Pancreas (tissue), 10 donors: ENCODE measurements at regions not wholly inside any gene's neighbourhood (a gene's known extent, or its start where the extent isn't known, plus 50 kb on each side); places are given as distances from the start of the nearest gene placed in this dataset.
"Not testable (repeated sequence)": the region's sequence is repeated elsewhere in the genome, so short reads cannot be mapped to it uniquely, and the experiment has no call there.

Experiments used
- ATAC-seq, 4 donors: fragments of 200-7000 bp; cut with Tn5 transposase; one replicate each; pipeline versions ENCODE4 v1.8.0 to v1.9.1; 2020; ENCODE audit warnings: mild to moderate bottlenecking in 4 of 4, moderate library complexity in 4 of 4
- DNase-seq, 6 donors: peaks; one replicate each; pipeline ENCODE4 v3.0.0-alpha.2; 2020
- FAIRE-seq: peaks from 2 replicates; lab custom pipeline; 2012; peaks lifted over from hg19 to GRCh38; lab: Jason Lieb, UNC
- H3K27ac ChIP-seq, 4 donors: fragments of 200-600 bp; sonication (generic); 1 replicate in 3 of 4; 2 replicates in 1 of 4; pipeline versions ENCODE4 v1.5.0 to v1.8.0; 2020
- H3K27me3 ChIP-seq, 4 donors: fragments of 200-600 bp; one replicate each; pipeline ENCODE4 v1.8.0; 2021
- H3K36me3 ChIP-seq, 3 donors: fragments of 200-600 bp; sonication (generic) in 1 of 3; one replicate each; pipeline versions ENCODE4 v1.5.0 to v1.8.0; 2020 to 2021
- H3K4me1 ChIP-seq, 3 donors: fragments of 200-600 bp; one replicate each; pipeline ENCODE4 v1.8.0; 2021
- H3K4me3 ChIP-seq, 4 donors: fragments of 200-600 bp; sonication (generic) in 2 of 4; one replicate each; pipeline versions ENCODE4 v1.5.0 to v1.8.0; 2020 to 2021
- H3K9me3 ChIP-seq, 4 donors: fragments of 200-600 bp; one replicate each; pipeline ENCODE4 v1.8.0; 2021
- CTCF ChIP-seq, 4 donors: fragments of 200-600 bp; sonication (generic) in 3 of 4; IDR thresholded peaks; one replicate each; pipeline versions ENCODE4 v1.5.0 to v1.8.0; 2021; ENCODE audit warnings: antibody characterized with exemption in 4 of 4
- WGBS, 2 donors: extraction: QIAGEN DNeasy Blood & Tissue Kit; methylation state at CpG; one replicate each; pipeline ENCODE4 v1.1.7; 2013; 5-methylcytosine and 5-hydroxymethylcytosine counted together
- intact Hi-C, 3 donors: fragments of 100-400 bp; cut with DNase I; formaldehyde crosslinking; loops; one replicate each; pipeline versions ENCODE4 v1.11.1 to v1.14.2; 2022
- donor health status: healthy with polysubstance abuse.
- donor health status: DM: no; HTN: no; CAD: no; lungs with moderate emphysema.
- donor health status: DM: no; HTN: no; CAD: no.
- donor health status: control.
- donor health status: control.
- donor health status: Bipolar disorder and iron deficiency.
- donor health status: DM: yes; HTN: yes; CAD: no.
- donor health status: DM: no; HTN: no; CAD: no.
- donor health status: DM: no; HTN: no; CAD: no.
- donor health status: DM: yes; HTN: yes; CAD: no.

GRCh38 chr1:101567582-101568189 is 330.9 kb downstream of the S1PR1 start:
- FAIRE-seq, result no peak
- intact Hi-C loops, result no loop called here
- H3K27ac ChIP-seq, result no peak overlapping the region
- H3K36me3 ChIP-seq, result no peaks in the 10 kb centered on the region
- ATAC-seq, result peak in 3 of 4 donors; percentile 55 to 74 (median 70)
- H3K9me3 ChIP-seq, result no peaks in the 10 kb centered on the region
- DNase-seq, result peak in 4 of 6 donors; percentile 14 to 57 (median 28)
- H3K4me3 ChIP-seq, result no peak overlapping the region
- H3K27me3 ChIP-seq, result peaks cover 0 to 4% (median 0%) of the 10 kb centered on the region in 4 donors
- peak; percentile 62 to 81 (median 72) for TF ChIP-seq CTCF (IDR thresholded peaks at IDR 0.05)
- no peaks in the 10 kb centered on the region for H3K4me1 ChIP-seq
- WGBS, 2 donors, result 47 to 54% methylated on average over 4 of the region's 4 CpGs

DNA sequence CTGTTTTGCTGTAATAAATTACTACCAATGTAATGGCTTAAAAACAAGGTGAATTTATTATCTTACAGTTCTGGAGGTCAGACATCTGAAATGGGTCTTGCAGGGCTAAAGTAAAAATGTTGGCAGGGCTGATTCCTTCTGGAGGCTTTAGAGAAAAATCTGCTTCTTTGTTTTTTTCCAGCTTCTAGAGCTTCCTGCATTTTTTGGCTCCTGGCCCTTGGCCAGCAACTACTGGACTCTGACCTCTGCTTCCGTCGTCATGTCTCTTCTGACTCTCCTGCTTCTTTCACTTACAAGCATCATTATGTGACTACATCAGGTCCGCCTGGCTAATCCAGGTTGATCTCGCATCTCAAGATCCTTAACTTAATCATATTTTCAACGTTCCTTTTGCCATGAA is 350.9 kb downstream of the S1PR1 start:
- no peaks in the 10 kb centered on the region for H3K27me3 ChIP-seq
- H3K4me1 ChIP-seq, result no peaks in the 10 kb centered on the region
- no peaks in the 10 kb centered on the region for H3K9me3 ChIP-seq
- H3K4me3 ChIP-seq, result no peak overlapping the region
- intact Hi-C loops, result no loop called here
- no peak for FAIRE-seq
- 24 to 27% methylated on average over 5 of the region's 5 CpGs for WGBS, 2 donors
- no peak for TF ChIP-seq CTCF (IDR thresholded peaks at IDR 0.05)
- no peak overlapping the region for H3K27ac ChIP-seq
- peak in 3 of 4 donors; percentile 24 to 30 (median 27) for ATAC-seq
- H3K36me3 ChIP-seq, result no peaks in the 10 kb centered on the region
- DNase-seq, result peak in 5 of 6 donors; percentile 9 to 56 (median 27)

DNA sequence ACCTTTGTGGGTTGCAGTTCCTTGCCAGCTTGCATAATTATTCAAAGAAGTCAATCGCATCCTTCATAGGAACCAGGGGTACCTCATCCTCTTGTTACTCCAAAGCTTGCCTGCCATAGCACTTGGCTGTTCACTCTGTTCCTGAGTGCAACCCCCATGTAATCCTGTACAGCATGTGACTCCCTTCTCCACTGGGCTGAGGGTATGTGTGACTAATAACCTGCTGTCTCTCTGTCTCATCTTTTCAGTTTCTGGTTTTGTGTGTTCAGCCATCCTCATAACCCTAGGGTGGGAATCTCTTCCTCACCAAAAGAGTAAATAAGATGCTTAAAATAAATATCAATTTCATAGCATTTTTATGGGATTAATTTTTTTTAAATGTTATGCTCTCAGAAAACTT is 351.9 kb downstream of the S1PR1 start:
- 64 to 77% methylated on average over 1 of the region's 1 CpG for WGBS, 2 donors
- no peaks in the 10 kb centered on the region for H3K4me1 ChIP-seq
- no peak overlapping the region for H3K27ac ChIP-seq
- intact Hi-C loops, result no loop called here
- H3K4me3 ChIP-seq, result no peak overlapping the region
- FAIRE-seq, result no peak
- H3K9me3 ChIP-seq, result no peaks in the 10 kb centered on the region
- ATAC-seq, result peak in 1 of 4 donors; percentile 26
- no peak for TF ChIP-seq CTCF (IDR thresholded peaks at IDR 0.05)
- H3K27me3 ChIP-seq, result no peaks in the 10 kb centered on the region
- H3K36me3 ChIP-seq, result no peaks in the 10 kb centered on the region
- no peak for DNase-seq

DNA sequence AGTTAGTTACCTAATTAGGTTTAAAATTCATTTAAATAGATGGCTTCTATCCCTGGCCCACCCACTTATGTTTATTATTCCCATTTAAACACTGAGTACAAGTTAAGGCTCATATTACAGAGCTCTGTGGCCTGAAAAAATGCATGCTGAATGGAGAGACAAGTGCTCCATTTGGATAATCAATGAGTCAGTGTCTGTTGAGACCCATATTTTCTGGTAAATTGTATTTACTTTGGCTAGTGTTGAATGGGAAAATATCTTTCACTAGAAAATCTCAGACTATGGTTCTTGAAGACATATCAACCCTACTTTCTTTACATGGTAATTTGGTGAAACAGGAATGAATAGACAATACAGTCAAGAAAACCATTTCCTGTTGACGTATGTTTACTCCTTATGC is 356.0 kb downstream of the S1PR1 start:
- no peak for DNase-seq
- no peak for FAIRE-seq
- intact Hi-C loops, result no loop called here
- TF ChIP-seq CTCF (IDR thresholded peaks at IDR 0.05), result no peak
- no peak overlapping the region for H3K27ac ChIP-seq
- no peaks in the 10 kb centered on the region for H3K27me3 ChIP-seq
- H3K36me3 ChIP-seq, result no peaks in the 10 kb centered on the region
- no peak overlapping the region for H3K4me3 ChIP-seq
- H3K9me3 ChIP-seq, result no peaks in the 10 kb centered on the region
- no peak for ATAC-seq
- 76 to 82% methylated on average over 1 of the region's 1 CpG for WGBS, 2 donors
- no peaks in the 10 kb centered on the region for H3K4me1 ChIP-seq

DNA sequence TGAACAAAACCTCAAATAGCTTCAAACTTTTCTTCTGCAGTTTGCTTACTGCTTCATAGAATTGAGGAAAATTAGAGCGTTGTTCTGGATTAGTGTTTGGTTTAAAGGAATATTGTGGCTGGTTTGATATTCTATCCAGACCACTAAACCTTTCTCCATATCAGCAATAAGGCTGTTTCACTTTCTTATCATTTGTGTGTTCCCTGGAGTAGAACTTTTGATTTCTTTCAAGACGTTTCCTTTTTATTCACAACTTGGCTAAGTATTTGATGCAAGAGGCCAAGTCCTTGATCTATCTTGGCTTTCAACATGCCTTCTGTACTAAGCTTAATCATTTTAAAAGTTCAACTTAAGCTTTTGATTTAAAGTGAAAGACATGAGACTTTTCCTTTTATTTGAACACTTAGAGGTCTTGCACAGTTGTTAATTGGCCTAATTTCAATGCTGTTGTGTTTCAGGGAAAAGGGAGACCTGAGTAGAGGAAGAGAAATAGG is 359.1 kb downstream of the S1PR1 start:
- no peak for TF ChIP-seq CTCF (IDR thresholded peaks at IDR 0.05)
- 39 to 52% methylated on average over 2 of the region's 2 CpGs for WGBS, 2 donors
- no peak for DNase-seq
- no peaks in the 10 kb centered on the region for H3K4me1 ChIP-seq
- no peaks in the 10 kb centered on the region for H3K9me3 ChIP-seq
- FAIRE-seq, result no peak
- H3K27ac ChIP-seq, result no peak overlapping the region
- intact Hi-C loops, result no loop called here
- H3K36me3 ChIP-seq, result no peaks in the 10 kb centered on the region
- H3K27me3 ChIP-seq, result no peaks in the 10 kb centered on the region
- no peak for ATAC-seq
- H3K4me3 ChIP-seq, result no peak overlapping the region

DNA sequence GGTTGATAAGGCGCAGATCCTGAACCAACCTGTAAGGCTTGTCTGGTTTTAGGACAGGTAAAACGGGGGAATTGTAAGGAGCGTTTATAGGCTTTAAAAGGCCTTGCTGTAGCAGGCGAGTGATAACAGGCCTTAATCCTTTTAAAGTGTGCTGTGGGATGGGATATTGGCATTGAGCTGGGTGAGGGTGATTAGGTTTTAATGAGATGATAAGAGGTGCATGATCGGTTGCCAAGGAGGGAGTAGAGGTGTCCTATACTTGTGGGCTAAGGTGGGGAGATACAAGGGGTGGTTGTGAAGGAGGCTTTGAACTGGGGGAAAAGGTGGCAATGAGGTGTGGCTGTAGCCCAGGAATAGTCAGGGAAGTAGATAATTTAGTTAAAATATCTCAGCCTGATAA is 363.8 kb downstream of the S1PR1 start:
- DNase-seq, H3K27me3 ChIP-seq, H3K27ac ChIP-seq, H3K9me3 ChIP-seq, FAIRE-seq, intact Hi-C loops, ATAC-seq, H3K4me3 ChIP-seq, H3K4me1 ChIP-seq, H3K36me3 ChIP-seq: not testable (repeated sequence)
- WGBS, 2 donors, result 46 to 57% methylated on average over 5 of the region's 5 CpGs
